NOMO-1 treated with dmso at 0.1 percent for 144 hours (cell line): ENCODE measurements at regions not wholly inside any gene's neighbourhood (a gene's known extent, or its start where the extent isn't known, plus 50 kb on each side); places are given as distances from the start of the nearest gene placed in this dataset.

Source experiments
- DNase-seq: peaks from one replicate; lab custom pipeline; 2025; ENCODE audit not compliant: unreplicated experiment; lab: John Stamatoyannopoulos, UW

GRCh38 chr5:21694567-21694966 lies 1158.6 kb downstream of the CDH12 start:
- no peak for DNase-seq

- no peak for DNase-seq
These were observed 1159.6 kb downstream of the CDH12 start for GRCh38 chr5:21693591-21693990.

DNA sequence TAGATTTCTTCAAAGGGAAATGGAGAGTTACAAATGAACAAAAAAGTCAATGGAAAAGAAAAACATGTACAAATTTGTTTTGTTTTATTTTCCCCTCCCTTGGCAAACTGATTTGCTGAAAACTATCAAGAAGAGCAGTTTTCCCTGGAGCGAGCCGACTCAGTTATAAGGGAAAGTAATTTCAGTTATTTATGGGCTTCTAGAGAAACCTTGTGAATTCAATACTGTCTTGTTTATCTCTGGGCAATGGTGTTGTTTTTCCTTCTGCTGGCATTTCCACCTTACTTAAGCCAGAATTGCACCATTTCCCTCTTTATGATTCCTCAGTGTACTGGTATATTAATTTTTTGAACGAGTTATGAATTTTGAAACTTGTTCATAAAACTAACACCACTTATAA lies 1163.6 kb downstream of the CDH12 start:
- no peak for DNase-seq

GRCh38 chr5:21688655-21689054 lies 1164.5 kb downstream of the CDH12 start:
- DNase-seq: no peak

DNA sequence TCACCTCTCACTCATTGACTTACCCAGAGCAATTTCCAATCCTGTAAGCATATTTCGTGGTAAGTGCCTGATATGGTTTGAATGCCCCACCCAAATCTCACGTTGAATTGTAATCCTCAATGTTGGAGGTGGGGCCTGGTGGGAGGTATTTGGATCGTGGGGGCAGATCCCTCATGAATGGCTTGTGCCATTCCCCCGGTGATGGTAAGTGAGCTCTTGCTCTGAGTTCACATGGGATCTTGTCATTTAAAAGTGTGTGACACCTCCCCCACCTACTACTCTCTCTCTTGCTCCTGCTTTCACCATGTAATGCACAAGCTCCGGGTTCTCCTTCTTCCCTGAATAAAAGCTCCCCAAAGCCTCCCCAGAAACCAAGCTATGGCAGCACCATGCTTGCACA lies 1165.5 kb downstream of the CDH12 start:
- DNase-seq: no peak

DNA sequence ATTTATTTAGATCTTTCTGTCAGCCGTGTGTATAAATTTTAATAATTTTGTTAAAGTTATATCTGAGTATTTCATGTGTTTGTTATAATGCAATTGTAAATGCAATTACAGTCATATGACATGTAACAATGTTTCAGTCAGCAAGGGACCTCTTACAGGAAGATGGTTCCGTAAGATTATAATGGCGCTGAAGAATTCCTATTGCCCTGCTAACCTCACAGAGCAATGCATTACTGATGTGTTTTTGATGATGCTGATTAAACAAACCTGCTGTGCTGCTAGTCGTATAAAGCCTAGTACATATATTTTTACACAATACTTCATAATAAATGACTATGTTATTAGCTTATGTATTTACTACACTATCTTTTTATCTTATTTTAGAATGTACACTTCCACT lies 1166.4 kb downstream of the CDH12 start:
- no peak for DNase-seq

DNA sequence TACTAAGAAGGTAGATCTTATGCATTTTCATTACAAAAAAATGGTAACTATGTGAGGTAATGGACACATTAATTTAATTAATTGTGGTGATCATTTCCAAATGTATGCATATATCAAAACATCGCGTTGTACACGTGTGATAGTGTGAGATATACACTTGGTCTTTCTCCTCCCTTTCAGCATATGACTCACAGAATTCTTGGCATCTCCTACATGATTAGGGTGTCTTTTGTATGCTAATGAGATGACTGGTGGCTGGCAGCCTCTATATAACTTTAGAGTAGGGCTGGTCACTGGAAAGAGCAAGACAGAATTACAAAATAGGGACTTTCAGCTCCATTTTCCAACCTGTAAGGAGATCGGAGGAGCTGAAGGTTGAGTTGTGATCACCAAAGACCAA lies 1167.6 kb downstream of the CDH12 start:
- no peak for DNase-seq

DNA sequence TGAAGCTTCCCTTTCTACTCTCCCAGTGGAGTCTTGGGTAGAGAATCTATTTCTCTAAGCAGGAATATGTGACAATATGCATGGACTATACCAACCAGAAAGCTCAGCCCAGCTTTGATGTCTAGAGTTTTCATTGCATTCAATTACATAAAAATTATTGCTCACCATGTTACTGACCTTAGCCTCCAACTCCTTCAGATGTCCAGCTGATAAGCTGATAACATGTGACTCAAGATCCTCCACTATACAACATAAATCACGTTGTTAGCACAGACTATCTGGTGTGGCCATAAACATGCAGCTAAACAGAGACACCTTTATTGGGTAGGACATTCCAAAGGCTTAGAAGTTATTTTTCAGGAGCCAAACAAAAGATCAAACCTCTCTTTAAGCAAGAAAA lies 1168.2 kb downstream of the CDH12 start:
- DNase-seq: no peak

GRCh38 chr5:21681911-21682310 lies 1171.2 kb downstream of the CDH12 start:
- no peak for DNase-seq

DNA sequence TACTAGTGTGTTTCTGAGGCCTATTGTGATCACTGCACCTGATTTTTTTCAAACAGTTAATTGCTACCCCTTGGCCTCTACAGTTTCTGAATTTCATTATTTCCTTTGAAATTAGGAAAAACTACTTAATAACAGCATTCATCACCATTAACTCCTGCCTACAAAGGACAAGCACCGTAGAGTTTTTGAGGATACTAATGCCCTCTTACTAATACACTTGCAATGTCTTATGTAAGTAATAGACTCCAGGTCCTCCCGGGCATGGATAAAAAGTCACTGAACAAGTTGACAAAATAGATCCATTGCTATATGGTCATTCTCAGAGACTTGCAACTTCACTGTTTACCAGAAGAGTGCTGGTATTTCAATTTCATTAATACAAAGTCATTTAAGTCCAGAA lies 1172.5 kb downstream of the CDH12 start:
- DNase-seq: no peak

DNA sequence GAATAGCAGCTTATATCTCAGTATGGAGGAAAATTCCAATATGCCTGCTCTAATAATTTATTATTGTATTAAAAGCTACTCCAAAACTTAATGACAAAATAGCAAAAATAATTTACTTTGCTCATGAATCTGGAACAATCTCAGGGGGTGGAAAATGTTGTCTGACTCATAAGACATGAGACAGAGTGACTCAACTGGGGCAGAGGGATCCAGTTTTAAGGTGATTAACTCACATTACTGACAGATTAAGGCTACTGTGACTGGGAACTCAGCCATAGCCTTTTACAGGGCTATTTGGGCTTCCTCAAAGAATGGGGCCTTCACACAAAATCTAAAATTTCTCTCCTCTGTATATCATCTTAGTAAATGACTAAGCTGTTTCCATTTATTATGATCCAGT lies 1172.9 kb downstream of the CDH12 start:
- DNase-seq: no peak

GRCh38 chr5:21678526-21678925 lies 1174.6 kb downstream of the CDH12 start:
- no peak for DNase-seq

- DNase-seq: no peak
These were observed 1180.2 kb downstream of the CDH12 start for GRCh38 chr5:21672911-21673310.

DNA sequence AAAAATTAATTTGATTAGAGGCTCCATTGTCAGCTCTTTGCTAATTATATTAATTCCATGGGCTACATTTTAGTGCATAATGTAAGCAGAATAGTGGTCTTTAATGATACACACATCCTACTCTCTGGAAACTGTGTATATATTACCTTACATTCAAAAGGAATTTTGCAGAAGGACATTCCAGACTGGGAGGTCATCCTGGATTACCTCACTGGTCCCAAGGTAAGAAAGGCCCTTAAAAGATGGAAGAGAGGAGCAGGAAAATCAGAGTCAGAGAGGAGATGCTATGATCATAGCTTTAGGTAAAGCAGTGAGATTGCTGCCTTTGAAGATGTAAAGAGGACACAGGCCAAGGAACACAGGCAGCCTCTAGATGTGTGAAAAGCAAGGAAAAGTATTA lies 1180.8 kb downstream of the CDH12 start:
- DNase-seq: no peak

DNA sequence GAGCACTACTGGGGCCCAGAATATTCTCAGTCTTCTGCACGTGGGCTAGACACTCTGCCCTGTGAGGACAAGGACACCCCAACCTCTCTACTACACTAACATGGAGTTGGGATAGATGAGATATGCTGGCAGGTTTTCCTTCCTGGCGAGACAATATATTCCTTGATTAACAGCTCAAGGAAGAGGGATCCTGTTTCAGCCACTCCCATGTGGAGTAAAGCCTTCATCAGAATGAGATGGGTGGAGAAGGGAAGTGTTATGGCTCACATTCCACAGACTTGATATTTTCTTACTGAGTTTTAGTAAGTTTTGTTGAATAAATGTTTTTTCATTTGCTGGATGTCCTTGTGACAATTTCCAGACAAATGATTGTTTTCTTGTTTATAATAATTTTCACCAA lies 1187.6 kb downstream of the CDH12 start:
- no peak for DNase-seq

- DNase-seq: no peak
These were observed 1190.1 kb downstream of the CDH12 start for GRCh38 chr5:21663082-21663481.

DNA sequence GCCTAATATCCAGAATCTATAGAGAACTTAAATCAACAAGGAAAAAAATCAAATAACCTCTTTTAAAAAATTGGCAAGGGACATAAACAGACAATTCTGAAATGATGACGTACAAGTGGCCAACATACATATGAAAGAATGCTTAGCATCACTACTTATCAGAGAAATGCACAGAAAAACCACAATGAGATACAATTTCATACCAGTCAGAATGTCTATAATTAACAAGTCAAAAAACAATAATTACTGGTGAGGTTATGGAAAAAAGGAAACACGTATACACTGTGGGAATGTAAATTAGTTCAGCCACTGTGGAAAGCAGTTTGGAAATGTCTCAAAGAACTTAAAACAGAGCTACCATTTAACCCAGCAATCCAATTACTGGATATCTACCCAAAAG lies 1192.0 kb downstream of the CDH12 start:
- DNase-seq: no peak

- DNase-seq: no peak
These were observed 1198.6 kb downstream of the CDH12 start for GRCh38 chr5:21654556-21654955.

DNA sequence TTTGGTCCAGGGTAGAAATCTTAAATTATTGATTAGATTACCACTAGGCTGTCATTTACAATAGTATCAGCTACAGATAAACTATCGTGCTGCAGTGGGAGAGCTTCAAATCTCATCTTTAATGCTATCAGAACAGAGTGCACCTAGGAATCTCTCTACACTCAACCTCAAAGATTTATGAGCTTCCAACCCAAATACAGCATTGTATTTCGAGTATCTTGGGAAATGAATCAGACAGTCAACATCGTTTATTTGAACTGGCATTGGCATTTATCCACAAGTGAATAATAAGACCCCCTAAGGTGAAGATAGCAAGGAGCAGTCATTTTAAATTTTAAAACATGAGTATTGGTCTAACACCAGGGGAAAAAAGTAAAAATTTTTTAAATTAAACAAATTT lies 1203.2 kb downstream of the CDH12 start:
- DNase-seq: no peak

DNA sequence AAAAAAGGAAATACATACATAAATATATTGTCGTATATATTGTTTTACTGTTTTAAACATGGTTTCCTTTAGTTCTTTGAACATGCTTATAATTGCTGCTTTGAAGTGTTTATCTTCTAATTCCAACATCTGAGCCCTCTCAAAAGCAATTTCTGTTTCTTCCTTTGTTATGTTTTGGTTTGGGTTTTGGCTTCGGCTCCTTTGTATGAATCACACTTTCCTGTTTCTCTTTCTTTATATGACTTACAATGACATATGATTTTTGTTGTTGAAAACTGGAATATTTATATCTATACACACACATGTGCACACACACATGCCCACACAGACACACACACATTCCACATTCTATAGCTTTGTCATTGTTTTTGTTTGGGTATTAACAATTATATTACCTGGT lies 1206.7 kb downstream of the CDH12 start:
- DNase-seq: no peak

- no peak for DNase-seq
These were observed 1209.1 kb downstream of the CDH12 start for GRCh38 chr5:21644032-21644431.

DNA sequence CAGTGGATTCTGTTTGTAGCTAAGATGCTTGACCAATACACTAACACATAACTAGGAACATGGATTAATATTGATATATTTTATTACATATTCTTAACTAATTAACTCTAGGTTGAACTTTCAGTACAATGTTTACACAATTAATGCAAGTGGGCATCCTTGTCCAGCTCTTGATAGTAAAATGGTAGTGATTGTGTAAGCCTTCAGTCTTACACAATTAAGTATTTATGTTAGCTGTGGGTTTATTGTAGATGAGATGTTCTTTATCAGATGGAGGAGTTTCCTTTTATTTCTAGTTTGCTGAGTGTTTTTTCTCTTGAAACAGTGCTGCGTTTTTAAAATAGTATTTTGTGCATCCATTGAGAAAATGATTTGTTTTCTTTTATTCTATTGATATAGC lies 1210.8 kb downstream of the CDH12 start:
- no peak for DNase-seq

DNA sequence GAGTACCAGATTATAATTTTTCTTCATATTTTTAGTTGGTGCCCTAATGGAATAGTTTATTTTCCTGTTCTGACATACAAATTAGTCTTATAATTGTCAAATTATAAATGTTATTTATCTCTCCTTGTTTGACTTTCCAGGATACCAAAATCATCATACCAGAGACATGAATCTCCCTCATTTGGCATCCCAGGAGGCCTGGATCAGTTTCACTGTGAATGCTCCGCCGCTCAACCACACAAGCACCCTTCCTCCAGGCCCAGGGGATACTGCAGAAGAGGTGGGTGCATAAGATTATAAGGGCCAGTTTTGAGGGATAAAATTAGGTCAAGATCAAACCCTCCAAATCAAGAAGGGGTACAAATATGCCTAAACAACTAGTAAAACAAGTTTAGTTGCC lies 1229.3 kb downstream of the CDH12 start:
- no peak for DNase-seq

GRCh38 chr5:21615195-21615765 lies 1237.9 kb downstream of the CDH12 start:
- no peak for DNase-seq
